Stomach (tissue), 8 donors: ENCODE measurements at regions not wholly inside any gene's neighbourhood (a gene's known extent, or its start where the extent isn't known, plus 50 kb on each side); places are given as distances from the start of the nearest gene placed in this dataset.

Experiments used
- DNase-seq, 2 donors: peaks; one replicate each; pipeline versions ENCODE4 v3.0.0 to v3.0.0-alpha.2; 2013 to 2019
- H3K27ac ChIP-seq, 5 donors: fragments of 200-600 bp in 4 of 5; sonication (generic) in 4 of 5; one replicate each; pipeline ENCODE4 v1.5.1; 2013 to 2019; ENCODE audit warnings: mild to moderate bottlenecking in 1 of 5, moderate library complexity in 1 of 5
- H3K27me3 ChIP-seq, 3 donors: fragments of 200-600 bp; sonication (generic); one replicate each; pipeline ENCODE4 v1.5.1; 2017 to 2019; ENCODE audit warnings: mixed run types in 1 of 3
- H3K36me3 ChIP-seq, 4 donors: fragments of 200-600 bp; sonication (generic); 1 replicate in 3 of 4; 2 replicates in 1 of 4; pipeline ENCODE4 v1.5.1; 2016 to 2019
- H3K4me1 ChIP-seq, 4 donors: fragments of 200-600 bp; sonication (generic); one replicate each; pipeline ENCODE4 v1.5.1; 2016 to 2019
- H3K4me3 ChIP-seq, 4 donors: fragments of 200-600 bp; sonication (generic) in 3 of 4; one replicate each; pipeline ENCODE4 v1.5.1; 2016 to 2019; ENCODE audit warnings: mild to moderate bottlenecking in 1 of 4
- H3K9me3 ChIP-seq, 4 donors: fragments of 200-600 bp; sonication (generic); one replicate each; pipeline ENCODE4 v1.5.1; 2016 to 2019
- CTCF ChIP-seq, 7 experiments: fragments of 450-650 bp in 4 of 7; fragments of 200-600 bp in 3 of 7; sonication (generic) in 3 of 7; IDR thresholded peaks; one replicate each; pipeline ENCODE4 v1.5.1; 2016 to 2019; ENCODE audit warnings: antibody characterized with exemption in 7 of 7, control low read depth in 2 of 7, mild to moderate bottlenecking in 1 of 7
- EP300 ChIP-seq: sonication (generic); formaldehyde crosslinking; IDR thresholded peaks from one replicate; pipeline ENCODE4 v1.6.1; 2017; ENCODE audit warnings: antibody characterized with exemption
- POLR2A ChIP-seq, 4 donors: fragments of 450-650 bp; IDR thresholded peaks; one replicate each; pipeline ENCODE4 v1.6.1; 2016; ENCODE audit warnings: antibody characterized with exemption in 4 of 4, control low read depth in 2 of 4, mild to moderate bottlenecking in 1 of 4, moderate library complexity in 1 of 4
- POLR2AphosphoS5 ChIP-seq, 3 donors: sonication (generic); formaldehyde crosslinking; IDR thresholded peaks; one replicate each; pipeline ENCODE4 v1.6.1; 2016; ENCODE audit warnings: antibody characterized with exemption in 3 of 3
- WGBS, 5 donors: extraction: QIAGEN DNeasy Blood & Tissue Kit in 3 of 5; methylation state at CpG; one replicate each; pipeline versions ENCODE4 v1.1.5 to v1.1.7; 2013 to 2018; 5-methylcytosine and 5-hydroxymethylcytosine counted together
- intact Hi-C: fragments of 100-400 bp; cut with DNase I; formaldehyde crosslinking; loops from one replicate; pipeline ENCODE4 v1.15.1; 2023; ENCODE audit warnings: low total_unique reads
- donor health status: healthy with polysubstance abuse.
- donor health status: Bipolar disorder and iron deficiency.
- donor health status: healthy.

GRCh38 chr17:33369149-33369548 lies 76.1 kb upstream of the ASIC2 start:
- Histone ChIP-seq H3K27ac (no peak overlapping the region), H3K9me3 (no peaks in the 10 kb centered on the region), H3K36me3 (no peaks in the 10 kb centered on the region), H3K4me3 (no peak overlapping the region), H3K4me1 (no peaks in the 10 kb centered on the region), H3K27me3 (no peaks in the 10 kb centered on the region)
- TF ChIP-seq POLR2AphosphoS5 (IDR thresholded peaks at IDR 0.05): no peak
- no peak for TF ChIP-seq EP300
- TF ChIP-seq CTCF (IDR thresholded peaks at IDR 0.05): no peak
- TF ChIP-seq POLR2A (IDR thresholded peaks at IDR 0.05): no peak
- intact Hi-C loops: no loop called here
- DNase-seq: no peak

- no peak overlapping the region for H3K27ac ChIP-seq
- 63 to 91% (median 66%) methylated on average over 2 of the region's 2 CpGs for WGBS, 5 donors
- no peak for DNase-seq
- TF ChIP-seq POLR2A (IDR thresholded peaks at IDR 0.05): no peak
- no peak for TF ChIP-seq EP300
- no peak for TF ChIP-seq CTCF (IDR thresholded peaks at IDR 0.05)
- TF ChIP-seq POLR2AphosphoS5 (IDR thresholded peaks at IDR 0.05): no peak
- no peaks in the 10 kb centered on the region for H3K36me3 ChIP-seq
- H3K4me1 ChIP-seq: no peaks in the 10 kb centered on the region
- intact Hi-C loops: loop anchor here (10.0 kb wide), 1 partner anchor 55 kb away; no protein-coding TSS in a partner anchor
- no peak overlapping the region for H3K4me3 ChIP-seq
- H3K27me3 ChIP-seq: no peaks in the 10 kb centered on the region
- no peaks in the 10 kb centered on the region for H3K9me3 ChIP-seq
Observed at GRCh38 chr17:33369876-33370275, 76.8 kb upstream of the ASIC2 start.

- TF ChIP-seq POLR2AphosphoS5 (IDR thresholded peaks at IDR 0.05): no peak
- TF ChIP-seq EP300: no peak
- no peak for TF ChIP-seq CTCF (IDR thresholded peaks at IDR 0.05)
- no peak for TF ChIP-seq POLR2A (IDR thresholded peaks at IDR 0.05)
- no peak for DNase-seq
- intact Hi-C loops: loop anchor here (10.0 kb wide), 1 partner anchor 56 kb away; no protein-coding TSS in a partner anchor
- H3K36me3 ChIP-seq: no peaks in the 10 kb centered on the region
- WGBS, 5 donors: 40 to 56% (median 55%) methylated on average over 1 of the region's 1 CpG
- H3K27me3 ChIP-seq: no peaks in the 10 kb centered on the region
- no peak overlapping the region for H3K27ac ChIP-seq
- no peaks in the 10 kb centered on the region for H3K9me3 ChIP-seq
- H3K4me3 ChIP-seq: no peak overlapping the region
- no peaks in the 10 kb centered on the region for H3K4me1 ChIP-seq
Observed at GRCh38 chr17:33370401-33370800, 77.3 kb upstream of the ASIC2 start.

- intact Hi-C loops: loop anchor here (10.0 kb wide), 1 partner anchor 57 kb away; no protein-coding TSS in a partner anchor
- TF ChIP-seq CTCF (IDR thresholded peaks at IDR 0.05) (no peak), POLR2A (IDR thresholded peaks at IDR 0.05) (no peak), EP300 (no peak), POLR2AphosphoS5 (IDR thresholded peaks at IDR 0.05) (no peak)
- Histone ChIP-seq H3K9me3 (no peaks in the 10 kb centered on the region), H3K36me3 (no peaks in the 10 kb centered on the region), H3K4me1 (no peaks in the 10 kb centered on the region), H3K4me3 (no peak overlapping the region), H3K27ac (no peak overlapping the region), H3K27me3 (no peaks in the 10 kb centered on the region)
- DNase-seq: no peak
- WGBS, 5 donors: 67 to 76% (median 75%) methylated on average over 3 of the region's 3 CpGs
Observed at GRCh38 chr17:33371377-33371776, 78.3 kb upstream of the ASIC2 start.
